HAP-1 (cell line): ENCODE measurements at regions not wholly inside any gene's neighbourhood (a gene's known extent, or its start where the extent isn't known, plus 50 kb on each side); places are given as distances from the start of the nearest gene placed in this dataset.
A peak's percentile ranks its signal among the peaks of the same experiment; 100 is the strongest.
"Not testable (repeated sequence)": the region's sequence is repeated elsewhere in the genome, so short reads cannot be mapped to it uniquely, and the experiment has no call there.

Experiments
- DNase-seq, 2 experiments: peaks; one replicate each; pipeline ENCODE4 v3.0.0-alpha.2; 2016 to 2020; ENCODE audit warnings: low spot score in 2 of 2
- H3K27me3 ChIP-seq: fragments of 250-450 bp; sonication (Bioruptor Pico); 2 replicates; pipeline ENCODE4 v1.5.1; 2020; ENCODE audit warnings: low read depth, mild to moderate bottlenecking, moderate library complexity
- H3K36me3 ChIP-seq: fragments of 250-450 bp; sonication (Bioruptor Pico); replicated peaks from 2 replicates; pipeline ENCODE4 v1.5.1; 2020; ENCODE audit warnings: mild to moderate bottlenecking
- H3K4me1 ChIP-seq: fragments of 250-450 bp; sonication (Bioruptor Pico); 2 replicates; pipeline ENCODE4 v1.5.1; 2020; ENCODE audit warnings: mild to moderate bottlenecking
- H3K4me3 ChIP-seq: fragments of 250-450 bp; sonication (Bioruptor Pico); 2 replicates; pipeline ENCODE4 v1.5.1; 2020; ENCODE audit warnings: mild to moderate bottlenecking, moderate library complexity
- H3K9me3 ChIP-seq: fragments of 250-450 bp; sonication (Bioruptor Pico); 2 replicates; pipeline ENCODE4 v1.5.1; 2020; ENCODE audit warnings: mild to moderate bottlenecking, moderate library complexity
- in situ Hi-C: fragments of 300-500 bp; cut with MboI; formaldehyde crosslinking; loops from 3 replicates; pipeline ENCODE4 v1.14.3; 2020; ENCODE audit warnings: low sequenced_read_pairs, inconsistent platforms, mixed read lengths

DNA sequence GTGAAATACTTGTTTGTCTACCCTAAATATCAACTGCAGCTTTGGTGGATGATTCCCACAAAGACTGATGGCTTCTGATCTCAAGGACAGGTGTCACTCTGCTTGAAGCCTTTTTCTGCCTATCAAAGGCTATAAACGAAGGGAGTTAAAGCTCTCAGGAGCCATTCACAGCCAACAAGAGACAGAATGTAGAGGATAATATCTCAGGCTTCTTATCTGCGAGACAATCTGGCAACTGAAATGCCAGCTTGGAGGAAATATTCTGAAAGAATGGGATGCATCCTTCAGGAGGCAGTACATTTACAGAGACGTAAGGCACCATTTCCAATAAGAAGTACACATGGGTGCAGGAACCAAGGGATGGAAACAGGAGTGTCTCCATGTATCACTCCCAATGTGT, 549.4 kb downstream of the GPAM start:
- in situ Hi-C loops, result no loop called here
- no peaks in the 10 kb centered on the region for H3K4me1 ChIP-seq
- no peak for DNase-seq
- H3K4me3 ChIP-seq, result no peak overlapping the region
- H3K27me3 ChIP-seq, result no peaks in the 10 kb centered on the region
- no peaks in the 10 kb centered on the region for H3K9me3 ChIP-seq
- H3K36me3 ChIP-seq, result no peaks in the 10 kb centered on the region

DNA sequence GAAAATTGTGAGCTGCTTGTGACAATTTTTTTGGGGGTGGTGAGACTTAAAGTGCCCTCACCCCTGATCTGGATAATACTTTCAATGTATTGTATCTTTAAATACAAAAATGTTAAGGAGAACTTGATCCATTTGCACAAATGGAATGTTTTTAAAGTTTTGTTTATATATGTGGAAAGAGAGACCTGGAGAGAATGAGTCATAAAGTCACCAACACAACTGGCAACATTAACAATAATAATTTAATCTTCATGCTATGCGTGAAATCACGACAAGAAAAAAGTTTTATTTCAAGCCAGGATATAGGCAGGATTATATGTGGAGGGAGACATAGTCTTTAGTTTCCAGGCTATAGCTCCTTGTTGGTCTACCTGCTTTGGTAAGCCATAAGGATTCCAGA, 537.5 kb downstream of the GPAM start:
- Histone ChIP-seq H3K4me1 (no peaks in the 10 kb centered on the region), H3K9me3 (no peaks in the 10 kb centered on the region), H3K27me3 (no peaks in the 10 kb centered on the region), H3K36me3 (no peaks in the 10 kb centered on the region), H3K4me3 (no peak overlapping the region)
- DNase-seq, result no peak
- in situ Hi-C loops, result no loop called here

DNA sequence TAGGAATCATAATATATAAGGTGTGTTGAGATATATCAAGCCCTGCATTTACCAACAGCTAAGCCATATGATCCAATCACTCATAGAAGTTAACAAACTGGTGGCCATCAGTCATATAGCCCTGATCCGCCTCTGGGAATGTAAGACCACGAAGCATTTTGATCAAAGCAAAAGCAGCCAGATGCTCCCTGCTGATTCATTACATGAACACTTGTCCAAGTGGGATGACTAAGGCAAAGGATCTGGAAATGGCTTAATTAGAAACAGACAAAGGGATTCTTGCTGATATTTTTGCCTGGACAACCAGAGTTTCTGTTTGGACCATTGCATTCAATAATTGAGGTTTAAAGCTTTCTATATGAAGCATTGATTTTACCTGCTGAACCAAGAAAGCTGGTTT, 535.5 kb downstream of the GPAM start:
- H3K27me3 ChIP-seq, result no peaks in the 10 kb centered on the region
- H3K4me3 ChIP-seq, result no peak overlapping the region
- H3K36me3 ChIP-seq, result no peaks in the 10 kb centered on the region
- no peaks in the 10 kb centered on the region for H3K9me3 ChIP-seq
- in situ Hi-C loops, result no loop called here
- no peaks in the 10 kb centered on the region for H3K4me1 ChIP-seq
- DNase-seq, result no peak

DNA sequence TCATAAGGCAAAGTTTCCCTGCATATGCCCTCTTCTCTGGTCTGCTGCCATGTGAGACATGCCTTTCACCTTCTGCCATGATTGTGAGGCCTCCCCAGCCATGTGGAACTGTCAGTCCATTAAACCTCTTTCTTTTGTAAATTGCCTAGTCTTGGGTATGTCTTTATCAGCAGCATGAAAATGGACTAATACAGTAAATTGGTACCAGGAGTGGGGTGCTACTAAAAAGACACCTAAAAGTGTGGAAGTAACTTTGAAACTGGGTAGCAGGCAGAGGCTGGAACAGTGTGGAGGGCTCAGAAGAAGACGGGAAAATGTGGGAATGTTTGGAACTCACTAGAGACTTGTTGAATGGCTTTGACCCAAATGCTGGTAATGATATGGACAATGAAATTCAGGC, 534.5 kb downstream of the GPAM start:
- H3K4me1 ChIP-seq, in situ Hi-C loops, H3K4me3 ChIP-seq, H3K27me3 ChIP-seq, DNase-seq, H3K9me3 ChIP-seq, H3K36me3 ChIP-seq: not testable (repeated sequence)

DNA sequence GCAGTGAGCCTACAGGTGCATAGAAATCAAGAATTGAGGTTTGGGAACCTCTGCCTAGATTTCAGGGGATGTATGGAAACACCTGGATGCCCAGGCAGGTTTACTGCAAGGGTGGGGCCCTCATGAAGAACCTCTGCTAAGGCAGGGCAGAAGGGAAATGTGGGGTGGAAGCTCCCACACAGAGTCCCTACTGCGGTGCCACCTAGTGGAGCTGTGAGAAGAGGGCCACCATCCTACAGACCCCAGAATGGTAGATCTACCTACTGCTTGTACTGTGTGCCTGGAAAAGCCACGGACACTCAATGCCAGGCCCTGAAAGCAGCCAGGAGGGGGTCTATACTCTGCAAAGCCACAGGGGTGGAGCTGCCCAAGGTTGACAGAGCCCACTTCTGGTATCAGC, 533.5 kb downstream of the GPAM start:
- in situ Hi-C loops, result no loop called here
- no peaks in the 10 kb centered on the region for H3K4me1 ChIP-seq
- DNase-seq, result peak in 1 of 2 experiments; percentile 9

DNA sequence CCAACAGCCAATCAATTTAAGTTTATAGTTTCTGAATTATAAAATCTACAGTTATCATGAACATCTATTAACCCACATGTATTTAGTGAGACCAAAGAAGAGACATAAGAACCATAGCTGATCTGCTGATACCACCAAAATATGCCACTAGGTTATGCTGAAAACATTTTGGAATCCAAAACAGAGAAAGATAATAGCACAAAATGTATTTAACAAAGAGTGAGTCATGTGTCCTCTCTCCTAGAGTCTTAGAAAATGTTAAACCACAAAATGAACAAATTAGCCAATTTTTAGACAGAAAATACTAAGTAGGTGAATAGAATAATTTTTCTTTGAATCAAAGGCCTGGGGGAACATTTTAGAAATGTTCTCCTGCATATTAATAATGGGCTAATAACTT, 527.5 kb downstream of the GPAM start:
- Histone ChIP-seq H3K9me3 (no peaks in the 10 kb centered on the region), H3K4me3 (no peak overlapping the region), H3K27me3 (no peaks in the 10 kb centered on the region), H3K4me1 (no peaks in the 10 kb centered on the region), H3K36me3 (no peaks in the 10 kb centered on the region)
- in situ Hi-C loops, result no loop called here
- no peak for DNase-seq

More for the DNA sequence above, 533.5 kb downstream of the GPAM start:
- Histone ChIP-seq H3K9me3 (no peaks in the 10 kb centered on the region), H3K4me3 (no peak overlapping the region), H3K27me3 (no peaks in the 10 kb centered on the region), H3K36me3 (no peaks in the 10 kb centered on the region)

DNA sequence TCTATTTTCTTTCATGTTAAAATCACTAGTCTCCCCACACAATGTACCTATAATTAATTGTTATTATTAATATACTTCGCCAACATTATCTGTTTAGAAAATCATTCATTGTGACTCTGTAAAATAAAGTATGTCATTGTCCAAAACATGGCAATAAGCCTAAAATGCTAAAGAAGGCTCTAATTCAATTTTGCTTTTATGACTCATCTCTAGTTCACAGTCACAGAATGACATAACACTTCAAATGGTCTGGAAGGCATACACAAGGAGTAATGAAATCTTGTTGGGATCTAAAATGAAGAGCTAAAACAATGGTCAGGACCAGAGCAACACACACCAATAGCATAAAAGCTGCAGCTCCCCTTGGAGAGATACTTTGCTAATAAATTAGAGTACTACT, 505.8 kb downstream of the GPAM start:
- Histone ChIP-seq H3K4me3 (no peak overlapping the region), H3K9me3 (no peaks in the 10 kb centered on the region), H3K4me1 (no peaks in the 10 kb centered on the region), H3K36me3 (no peaks in the 10 kb centered on the region), H3K27me3 (no peaks in the 10 kb centered on the region)
- in situ Hi-C loops, result no loop called here
- no peak for DNase-seq

DNA sequence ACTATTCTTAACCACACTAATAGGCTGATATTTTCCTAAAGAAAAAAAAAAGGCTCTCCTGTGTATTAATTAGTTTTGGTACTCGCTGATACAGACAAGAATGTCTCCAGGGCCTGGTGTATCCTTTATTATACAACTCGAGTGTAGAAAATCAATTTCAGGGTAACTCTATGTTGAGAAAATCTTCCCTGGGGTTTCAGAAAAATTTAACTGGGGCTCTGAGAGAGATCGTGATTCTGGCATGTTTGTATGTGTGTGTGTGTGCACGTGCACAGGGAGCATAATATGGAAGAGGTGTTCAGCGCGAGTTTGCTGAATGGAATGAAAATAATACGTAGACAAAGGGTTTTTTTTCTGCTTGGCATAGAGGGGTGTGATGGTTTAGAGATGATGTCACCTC, 496.8 kb downstream of the GPAM start:
- in situ Hi-C loops, result no loop called here
- H3K9me3 ChIP-seq, result no peaks in the 10 kb centered on the region
- no peaks in the 10 kb centered on the region for H3K36me3 ChIP-seq
- no peak for DNase-seq
- no peak overlapping the region for H3K4me3 ChIP-seq
- no peaks in the 10 kb centered on the region for H3K27me3 ChIP-seq
- H3K4me1 ChIP-seq, result no peaks in the 10 kb centered on the region

DNA sequence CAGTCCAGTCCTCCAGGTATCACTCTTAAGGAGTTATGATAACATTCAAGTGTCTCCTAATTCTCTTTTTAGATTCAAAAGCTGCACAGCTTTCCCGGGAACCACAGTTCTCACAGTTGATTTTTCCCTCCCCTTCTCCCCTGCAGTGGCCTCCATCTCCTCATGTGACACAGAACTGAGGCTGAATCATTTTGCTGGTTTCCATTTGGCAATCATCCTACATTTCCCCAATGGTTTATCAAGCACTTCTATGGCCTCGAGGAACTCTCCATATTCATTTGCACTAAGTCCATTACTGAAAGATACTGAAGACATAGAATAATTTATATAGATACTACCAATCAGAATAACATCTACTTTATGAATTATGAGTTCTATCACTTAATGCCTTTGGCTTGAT, 484.9 kb downstream of the GPAM start:
- no peak for DNase-seq
- H3K36me3 ChIP-seq, result no peaks in the 10 kb centered on the region
- H3K4me3 ChIP-seq, result no peak overlapping the region
- H3K9me3 ChIP-seq, result no peaks in the 10 kb centered on the region
- no peaks in the 10 kb centered on the region for H3K27me3 ChIP-seq
- in situ Hi-C loops, result no loop called here
- no peaks in the 10 kb centered on the region for H3K4me1 ChIP-seq

DNA sequence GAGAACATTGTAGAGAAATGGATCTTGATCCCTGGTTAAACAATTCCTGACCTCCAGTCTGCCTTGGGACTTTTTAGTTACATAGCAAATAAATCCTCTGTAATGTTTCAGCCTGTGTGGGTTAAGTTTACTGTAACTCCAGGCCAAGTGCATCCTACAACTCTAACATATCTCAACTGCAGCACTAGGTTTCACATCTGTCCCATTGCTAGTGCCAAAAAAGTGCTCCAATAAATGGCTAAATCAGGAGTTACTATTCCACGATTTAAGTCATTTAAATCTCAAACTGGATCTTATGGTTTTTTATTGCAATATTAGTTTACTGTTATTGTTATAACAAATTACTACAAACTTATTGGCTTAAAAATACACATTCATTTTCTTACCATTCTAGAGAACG, 479.6 kb downstream of the GPAM start:
- no peaks in the 10 kb centered on the region for H3K36me3 ChIP-seq
- H3K27me3 ChIP-seq, result no peaks in the 10 kb centered on the region
- H3K4me3 ChIP-seq, result no peak overlapping the region
- no peaks in the 10 kb centered on the region for H3K9me3 ChIP-seq
- in situ Hi-C loops, result no loop called here
- no peak for DNase-seq
- H3K4me1 ChIP-seq, result no peaks in the 10 kb centered on the region

DNA sequence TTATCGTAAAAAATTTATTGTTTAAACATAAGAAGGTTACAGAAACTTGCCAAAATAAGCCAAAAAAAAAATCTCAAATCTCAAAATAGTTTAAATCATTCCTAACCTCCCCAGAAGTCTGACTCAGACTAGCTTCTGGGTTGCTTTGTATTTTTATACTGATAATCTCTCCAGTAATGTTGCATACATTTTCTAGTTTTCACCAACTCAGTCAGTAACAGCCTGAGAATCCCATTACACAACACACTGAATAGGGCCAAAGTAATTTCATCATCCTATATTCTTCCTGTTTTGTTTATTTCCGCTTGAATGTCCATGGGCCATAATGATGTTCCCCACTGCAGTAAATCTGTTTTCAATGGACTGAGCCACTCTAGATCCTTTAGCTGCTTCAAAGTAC, 478.5 kb downstream of the GPAM start:
- no peaks in the 10 kb centered on the region for H3K4me1 ChIP-seq
- in situ Hi-C loops, result no loop called here
- H3K4me3 ChIP-seq, result no peak overlapping the region
- no peaks in the 10 kb centered on the region for H3K36me3 ChIP-seq
- H3K27me3 ChIP-seq, result no peaks in the 10 kb centered on the region
- no peaks in the 10 kb centered on the region for H3K9me3 ChIP-seq
- no peak for DNase-seq

DNA sequence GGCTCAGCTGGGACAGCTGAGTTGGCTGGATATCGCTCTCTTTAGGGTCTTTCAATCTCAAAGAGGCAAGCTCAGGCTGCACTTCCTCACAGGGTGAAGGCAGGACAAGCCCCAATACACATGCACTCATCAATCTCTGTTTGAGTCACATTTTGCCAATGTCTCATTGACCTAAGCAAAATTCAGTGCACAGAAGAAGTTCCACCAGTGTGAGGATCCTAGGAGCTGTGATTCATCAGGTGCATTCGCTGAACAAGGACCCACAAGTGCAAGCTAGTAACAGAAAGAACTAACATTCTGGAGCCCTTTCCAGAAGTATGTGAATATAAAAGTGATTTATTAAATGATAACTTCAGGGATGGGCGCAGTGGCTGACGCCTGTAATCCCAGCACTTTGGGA, 477.2 kb downstream of the GPAM start:
- no peaks in the 10 kb centered on the region for H3K9me3 ChIP-seq
- DNase-seq, result no peak
- no peaks in the 10 kb centered on the region for H3K36me3 ChIP-seq
- H3K4me1 ChIP-seq, result no peaks in the 10 kb centered on the region
- H3K27me3 ChIP-seq, result no peaks in the 10 kb centered on the region
- in situ Hi-C loops, result no loop called here
- no peak overlapping the region for H3K4me3 ChIP-seq

DNA sequence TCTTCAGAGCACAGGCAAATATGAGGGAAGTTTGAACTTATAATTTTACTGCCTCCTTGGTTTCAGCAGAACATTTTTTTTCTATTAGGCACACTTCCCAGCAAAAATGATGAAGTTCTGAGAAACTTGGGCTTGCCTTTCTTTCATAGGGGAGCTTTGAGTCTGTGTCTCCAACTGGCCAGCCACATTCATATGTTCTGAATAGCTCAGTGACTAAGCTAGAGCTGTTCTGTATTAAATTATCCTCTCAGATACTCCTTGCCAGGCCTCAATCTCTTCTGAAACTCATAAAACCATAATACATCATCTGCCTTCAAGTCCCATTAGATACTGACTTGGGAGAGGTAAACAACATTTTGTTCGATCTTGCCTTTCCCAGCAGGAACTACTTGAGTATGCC, 476.5 kb downstream of the GPAM start:
- Histone ChIP-seq H3K36me3 (no peaks in the 10 kb centered on the region), H3K9me3 (no peaks in the 10 kb centered on the region), H3K27me3 (no peaks in the 10 kb centered on the region), H3K4me3 (no peak overlapping the region), H3K4me1 (no peaks in the 10 kb centered on the region)
- no peak for DNase-seq
- in situ Hi-C loops, result no loop called here

DNA sequence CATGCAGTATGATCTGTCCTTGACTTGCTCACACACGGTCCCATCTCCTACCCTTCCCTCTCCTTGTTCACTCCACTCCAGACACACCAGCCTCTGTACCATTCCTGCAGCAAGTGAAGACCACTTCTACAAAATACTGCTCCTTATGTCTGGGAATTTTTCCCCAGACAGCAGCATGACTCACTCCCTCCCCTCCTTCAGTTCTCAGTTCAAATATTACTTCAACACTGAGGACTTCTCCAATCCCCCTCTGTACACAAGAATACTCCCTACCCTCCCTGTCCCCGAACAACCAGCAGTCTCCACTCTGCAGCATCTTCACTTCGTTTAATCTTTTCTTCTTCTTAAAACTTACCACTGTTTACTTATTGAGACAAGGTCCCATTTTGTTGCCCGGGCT, 474.0 kb downstream of the GPAM start:
- no peaks in the 10 kb centered on the region for H3K36me3 ChIP-seq
- H3K4me3 ChIP-seq, result no peak overlapping the region
- no peak for DNase-seq
- no peaks in the 10 kb centered on the region for H3K4me1 ChIP-seq
- H3K9me3 ChIP-seq, result no peaks in the 10 kb centered on the region
- no peaks in the 10 kb centered on the region for H3K27me3 ChIP-seq
- in situ Hi-C loops, result no loop called here

DNA sequence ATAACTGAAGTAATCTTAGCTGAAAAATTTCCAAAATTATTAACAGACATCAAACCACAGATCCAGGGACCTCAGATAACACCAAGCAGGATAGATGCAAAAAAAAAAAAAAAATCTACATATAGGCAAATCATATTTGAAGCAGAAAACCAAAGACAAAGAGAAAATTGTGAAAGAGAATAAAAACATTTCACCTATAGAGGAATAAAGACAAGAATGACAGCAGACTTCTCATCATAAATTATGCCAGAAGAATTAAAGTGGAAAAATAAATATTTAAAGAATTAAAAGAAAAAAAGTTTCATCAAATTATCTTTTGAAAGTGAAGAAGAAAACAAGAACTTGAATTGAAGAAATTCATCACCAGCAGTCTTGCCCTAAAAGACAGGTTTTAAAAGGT, 467.5 kb downstream of the GPAM start:
- H3K27me3 ChIP-seq, result no peaks in the 10 kb centered on the region
- no peaks in the 10 kb centered on the region for H3K36me3 ChIP-seq
- no peak overlapping the region for H3K4me3 ChIP-seq
- no peak for DNase-seq
- H3K9me3 ChIP-seq, result no peaks in the 10 kb centered on the region
- no peaks in the 10 kb centered on the region for H3K4me1 ChIP-seq
- in situ Hi-C loops, result no loop called here
